Duodenal mucosa (tissue), 2 donors: ENCODE measurements at regions not wholly inside any gene's neighbourhood (a gene's known extent, or its start where the extent isn't known, plus 50 kb on each side); places are given as distances from the start of the nearest gene placed in this dataset.
"Not testable (repeated sequence)": the region's sequence is repeated elsewhere in the genome, so short reads cannot be mapped to it uniquely, and the experiment has no call there.

ENCODE experiments used
- H3K27ac ChIP-seq: one replicate; pipeline ENCODE4 v1.7.0; 2013; ENCODE audit warnings: low read depth, low read length
- H3K27me3 ChIP-seq, 2 donors: one replicate each; pipeline ENCODE4 v1.7.0; 2013; ENCODE audit warnings: low read length in 2 of 2, control low read depth in 1 of 2; ENCODE audit not compliant: insufficient read depth in 2 of 2, control insufficient read depth in 1 of 2
- H3K36me3 ChIP-seq, 2 donors: one replicate each; pipeline ENCODE4 v1.7.0; 2013; ENCODE audit warnings: low read length in 2 of 2, control low read depth in 1 of 2; ENCODE audit not compliant: insufficient read depth in 2 of 2, control insufficient read depth in 1 of 2
- H3K4me1 ChIP-seq, 2 donors: one replicate each; pipeline ENCODE4 v1.7.0; 2013; ENCODE audit warnings: low read length in 2 of 2, control low read depth in 1 of 2; ENCODE audit not compliant: insufficient read depth in 2 of 2, control insufficient read depth in 1 of 2
- H3K4me3 ChIP-seq, 2 donors: one replicate each; pipeline ENCODE4 v1.7.0; 2013; ENCODE audit warnings: low read length in 2 of 2, low read depth in 1 of 2
- H3K9ac ChIP-seq, 2 donors: one replicate each; pipeline ENCODE4 v1.7.0; 2013; ENCODE audit warnings: low read length in 2 of 2, low read depth in 1 of 2
- H3K9me3 ChIP-seq, 2 donors: one replicate each; pipeline ENCODE4 v1.7.0; 2013; ENCODE audit warnings: low read length in 2 of 2, control low read depth in 1 of 2; ENCODE audit not compliant: control insufficient read depth in 1 of 2

- no peak overlapping the region for H3K4me3 ChIP-seq
- H3K9me3 ChIP-seq: no peaks in the 10 kb centered on the region
- no peaks in the 10 kb centered on the region for H3K4me1 ChIP-seq
- H3K27me3 ChIP-seq: no peaks in the 10 kb centered on the region
- H3K36me3 ChIP-seq: no peaks in the 10 kb centered on the region
- no peak overlapping the region for H3K27ac ChIP-seq
- H3K9ac ChIP-seq: no peak overlapping the region
These were observed 136.5 kb downstream of the ELOVL4 start for GRCh38 chr6:79810871-79811270.

- Histone ChIP-seq H3K4me3 (no peak overlapping the region), H3K9me3 (no peaks in the 10 kb centered on the region), H3K36me3 (no peaks in the 10 kb centered on the region), H3K4me1 (no peaks in the 10 kb centered on the region), H3K27ac (no peak overlapping the region), H3K27me3 (no peaks in the 10 kb centered on the region), H3K9ac (no peak overlapping the region)
These were observed 137.1 kb downstream of the ELOVL4 start for GRCh38 chr6:79810185-79810705.

GRCh38 chr6:79808921-79809320, 138.4 kb downstream of the ELOVL4 start:
- no peaks in the 10 kb centered on the region for H3K4me1 ChIP-seq
- no peaks in the 10 kb centered on the region for H3K9me3 ChIP-seq
- H3K27ac ChIP-seq: no peak overlapping the region
- H3K36me3 ChIP-seq: no peaks in the 10 kb centered on the region
- H3K27me3 ChIP-seq: no peaks in the 10 kb centered on the region
- no peak overlapping the region for H3K9ac ChIP-seq
- no peak overlapping the region for H3K4me3 ChIP-seq

- H3K27ac ChIP-seq, H3K36me3 ChIP-seq, H3K9me3 ChIP-seq, H3K9ac ChIP-seq, H3K4me1 ChIP-seq, H3K27me3 ChIP-seq, H3K4me3 ChIP-seq: not testable (repeated sequence)
These were observed 140.7 kb downstream of the ELOVL4 start for GRCh38 chr6:79806661-79807060.

GRCh38 chr6:79804732-79805131, 142.6 kb downstream of the ELOVL4 start:
- no peak overlapping the region for H3K9ac ChIP-seq
- no peak overlapping the region for H3K4me3 ChIP-seq
- no peaks in the 10 kb centered on the region for H3K4me1 ChIP-seq
- H3K9me3 ChIP-seq: no peaks in the 10 kb centered on the region
- no peak overlapping the region for H3K27ac ChIP-seq
- no peaks in the 10 kb centered on the region for H3K36me3 ChIP-seq
- H3K27me3 ChIP-seq: no peaks in the 10 kb centered on the region

GRCh38 chr6:79803917-79804316, 143.4 kb downstream of the ELOVL4 start:
- Histone ChIP-seq H3K36me3 (no peaks in the 10 kb centered on the region), H3K27ac (no peak overlapping the region), H3K9me3 (no peaks in the 10 kb centered on the region), H3K4me1 (no peaks in the 10 kb centered on the region), H3K27me3 (no peaks in the 10 kb centered on the region), H3K4me3 (no peak overlapping the region), H3K9ac (no peak overlapping the region)

- Histone ChIP-seq H3K9me3 (no peaks in the 10 kb centered on the region), H3K9ac (no peak overlapping the region), H3K4me3 (no peak overlapping the region), H3K36me3 (no peaks in the 10 kb centered on the region), H3K4me1 (no peaks in the 10 kb centered on the region), H3K27ac (no peak overlapping the region), H3K27me3 (no peaks in the 10 kb centered on the region)
These were observed 144.6 kb downstream of the ELOVL4 start for GRCh38 chr6:79802657-79803300.

GRCh38 chr6:79801362-79801761, 146.0 kb downstream of the ELOVL4 start:
- no peaks in the 10 kb centered on the region for H3K4me1 ChIP-seq
- H3K36me3 ChIP-seq: no peaks in the 10 kb centered on the region
- H3K4me3 ChIP-seq: no peak overlapping the region
- no peaks in the 10 kb centered on the region for H3K27me3 ChIP-seq
- H3K9ac ChIP-seq: no peak overlapping the region
- H3K9me3 ChIP-seq: no peaks in the 10 kb centered on the region
- no peak overlapping the region for H3K27ac ChIP-seq

GRCh38 chr6:79798841-79799240, 148.5 kb downstream of the ELOVL4 start:
- Histone ChIP-seq H3K27ac (no peak overlapping the region), H3K4me3 (no peak overlapping the region), H3K36me3 (no peaks in the 10 kb centered on the region), H3K27me3 (no peaks in the 10 kb centered on the region), H3K9ac (no peak overlapping the region), H3K9me3 (no peaks in the 10 kb centered on the region), H3K4me1 (no peaks in the 10 kb centered on the region)

- Histone ChIP-seq H3K9me3 (no peaks in the 10 kb centered on the region), H3K27me3 (no peaks in the 10 kb centered on the region), H3K27ac (no peak overlapping the region), H3K36me3 (no peaks in the 10 kb centered on the region), H3K4me3 (no peak overlapping the region), H3K4me1 (no peaks in the 10 kb centered on the region), H3K9ac (no peak overlapping the region)
These were observed 149.4 kb downstream of the ELOVL4 start for GRCh38 chr6:79797912-79798311.
